T-helper 1 cell treated with Interleukin-12 subunit alpha and Interleukin-12 subunit beta and Interleukin-4 antibody, amounts not matched to agents 30 μg/mL and 1 μg/mL, for 36 hours (primary cell): ENCODE measurements at regions not wholly inside any gene's neighbourhood (a gene's known extent, or its start where the extent isn't known, plus 50 kb on each side); places are given as distances from the start of the nearest gene placed in this dataset.

ENCODE experiments used
- H3K27ac Mint-ChIP-seq: one replicate; pipeline ENCODE4 v1.8.0; 2021; ENCODE audit warnings: mild to moderate bottlenecking, mixed read lengths
- H3K27me3 Mint-ChIP-seq: one replicate; pipeline ENCODE4 v1.8.0; 2021; ENCODE audit warnings: low read depth, mixed read lengths
- H3K36me3 Mint-ChIP-seq: one replicate; pipeline ENCODE4 v1.8.0; 2021; ENCODE audit warnings: low read depth, mixed read lengths
- H3K4me1 Mint-ChIP-seq: one replicate; pipeline ENCODE4 v1.8.0; 2021; ENCODE audit warnings: low read depth, mixed read lengths
- H3K4me3 Mint-ChIP-seq: one replicate; pipeline ENCODE4 v1.8.0; 2021; ENCODE audit warnings: mild to moderate bottlenecking, moderate library complexity, mixed read lengths
- H3K9me3 Mint-ChIP-seq: one replicate; pipeline ENCODE4 v1.8.0; 2021; ENCODE audit warnings: mixed read lengths

DNA sequence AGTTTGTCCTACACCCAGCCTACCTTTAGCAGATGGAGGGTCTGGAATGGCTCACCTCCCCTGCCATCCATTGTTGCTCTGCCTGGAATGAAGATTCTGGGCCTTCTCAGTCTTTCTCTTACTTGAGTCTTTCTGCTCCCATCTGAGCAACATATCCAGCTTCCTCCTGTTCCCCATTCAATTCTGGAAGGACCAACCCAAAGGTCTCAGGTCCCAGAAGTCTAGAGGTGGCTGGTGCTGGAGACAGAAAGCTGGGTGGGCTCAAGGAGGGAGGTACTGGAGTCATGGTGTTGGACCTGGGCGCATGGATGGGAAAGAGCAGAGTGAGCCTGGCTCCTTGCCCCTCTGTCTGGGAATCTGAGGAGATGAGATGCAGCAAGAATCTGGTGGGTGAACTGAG lies 93.5 kb upstream of the SIX3 start:
- H3K36me3 Mint-ChIP-seq: peaks cover 3% of the 10 kb centered on the region
- H3K27me3 Mint-ChIP-seq: peaks cover 19% of the 10 kb centered on the region
- no peaks in the 10 kb centered on the region for H3K4me1 Mint-ChIP-seq
- no peak overlapping the region for H3K27ac Mint-ChIP-seq
- H3K4me3 Mint-ChIP-seq: no peak overlapping the region
- H3K9me3 Mint-ChIP-seq: no peaks in the 10 kb centered on the region

DNA sequence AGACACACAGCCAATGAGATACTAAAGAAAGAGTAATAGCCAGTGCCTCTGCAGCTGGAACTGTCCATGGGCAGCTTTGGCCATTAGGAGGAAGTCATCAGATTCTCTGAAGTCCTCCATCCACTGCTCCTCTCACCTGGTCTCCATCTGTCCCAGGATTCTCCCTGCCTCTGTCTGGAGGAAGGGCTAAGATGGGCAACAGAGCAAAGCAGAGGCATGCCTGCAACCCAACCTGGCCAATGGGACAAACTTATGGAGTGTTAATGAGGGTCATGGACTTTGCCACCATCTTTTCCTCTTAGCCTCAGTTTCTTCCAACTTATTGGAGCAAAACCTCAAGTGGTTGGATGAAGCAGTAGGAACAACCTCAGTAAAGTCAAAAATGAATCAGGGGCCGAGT lies 91.5 kb upstream of the SIX3 start:
- Mint-ChIP-seq H3K27me3 (peaks cover 19% of the 10 kb centered on the region), H3K4me3 (no peak overlapping the region), H3K9me3 (no peaks in the 10 kb centered on the region), H3K36me3 (no peaks in the 10 kb centered on the region), H3K27ac (no peak overlapping the region), H3K4me1 (no peaks in the 10 kb centered on the region)

DNA sequence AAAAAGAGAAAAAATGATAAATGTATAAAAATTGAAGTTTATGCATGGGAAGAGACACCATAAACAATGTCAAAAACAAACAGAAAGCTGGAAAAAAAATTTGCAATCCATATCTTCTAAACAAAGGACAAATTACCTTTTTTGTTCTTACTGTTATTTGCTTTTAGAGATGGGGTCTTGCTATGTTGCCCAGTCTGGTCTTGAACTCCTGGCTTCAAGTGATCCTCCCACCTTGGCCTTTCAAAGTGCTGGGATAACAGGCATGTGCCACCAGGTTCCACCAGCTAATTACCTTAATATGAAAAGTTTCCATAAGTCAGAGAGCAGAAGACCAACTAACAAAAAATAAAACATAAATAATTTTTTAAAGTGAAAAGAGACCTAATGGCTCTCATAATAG lies 90.0 kb upstream of the SIX3 start:
- no peaks in the 10 kb centered on the region for H3K9me3 Mint-ChIP-seq
- peaks cover 22% of the 10 kb centered on the region for H3K27me3 Mint-ChIP-seq
- H3K36me3 Mint-ChIP-seq: no peaks in the 10 kb centered on the region

DNA sequence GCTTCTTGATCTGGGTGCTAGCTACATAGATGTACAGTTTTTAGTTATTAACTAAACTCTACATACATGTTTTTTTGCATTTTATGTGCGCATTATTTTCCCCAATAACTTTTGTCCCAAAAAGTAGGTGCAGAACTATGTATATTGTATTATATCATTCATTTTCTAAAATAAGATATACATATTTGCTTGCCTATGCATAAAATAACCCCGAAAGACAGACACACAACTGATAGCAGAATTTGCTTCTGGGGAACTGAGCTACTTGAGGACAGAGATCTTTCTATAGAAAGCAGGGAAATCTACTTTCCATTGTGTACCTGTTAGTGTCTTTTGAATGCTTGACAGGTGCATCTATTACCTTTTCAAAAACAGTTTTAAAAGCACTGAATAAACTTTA lies 88.9 kb upstream of the SIX3 start:
- no peak overlapping the region for H3K27ac Mint-ChIP-seq
- H3K27me3 Mint-ChIP-seq: peaks cover 26% of the 10 kb centered on the region
- no peaks in the 10 kb centered on the region for H3K9me3 Mint-ChIP-seq
- H3K4me3 Mint-ChIP-seq: no peak overlapping the region
- no peaks in the 10 kb centered on the region for H3K36me3 Mint-ChIP-seq
- H3K4me1 Mint-ChIP-seq: no peaks in the 10 kb centered on the region

More for the DNA sequence above, 90.0 kb upstream of the SIX3 start:
- H3K4me1 Mint-ChIP-seq: no peaks in the 10 kb centered on the region
- no peak overlapping the region for H3K27ac Mint-ChIP-seq
- no peak overlapping the region for H3K4me3 Mint-ChIP-seq

DNA sequence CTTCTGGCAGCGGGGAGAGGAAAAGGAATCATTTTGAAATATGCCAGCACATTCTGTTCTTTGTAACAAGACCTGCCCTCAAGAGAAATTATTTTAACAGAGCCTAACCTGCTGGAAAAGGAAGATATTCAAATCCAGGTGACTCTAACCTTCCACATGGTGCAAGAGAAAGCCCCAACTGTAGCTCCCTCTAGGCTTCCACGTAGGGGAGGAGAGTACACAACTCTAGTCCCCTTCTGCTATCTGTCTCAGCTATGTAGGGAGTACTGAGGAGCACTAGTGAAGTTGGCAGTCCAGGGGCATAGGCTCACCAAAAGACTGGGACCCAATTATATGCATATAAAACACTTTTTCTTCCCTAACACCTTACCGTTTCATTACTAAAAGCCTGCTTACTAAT lies 82.2 kb upstream of the SIX3 start:
- Mint-ChIP-seq H3K36me3 (no peaks in the 10 kb centered on the region), H3K4me1 (no peaks in the 10 kb centered on the region), H3K27ac (no peak overlapping the region), H3K27me3 (peaks cover 31% of the 10 kb centered on the region), H3K4me3 (no peak overlapping the region), H3K9me3 (peaks cover 3% of the 10 kb centered on the region)

DNA sequence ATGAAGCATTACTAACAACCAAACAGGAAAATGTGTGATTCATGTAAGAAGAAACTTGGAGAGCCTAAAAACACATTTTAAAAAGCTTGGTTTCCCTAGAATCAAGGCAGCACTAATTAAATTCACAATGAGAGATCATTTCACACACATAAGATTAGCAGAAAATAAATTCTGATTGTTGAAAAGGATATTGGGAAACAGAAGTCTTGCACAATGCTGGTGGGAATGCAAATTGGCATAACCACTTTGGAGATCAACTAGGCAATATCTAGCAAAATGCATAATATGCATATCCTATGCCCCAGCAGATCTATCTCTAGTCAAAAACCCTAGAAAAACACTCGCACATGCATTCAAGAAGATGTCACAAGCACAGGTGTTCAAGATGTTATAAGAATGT lies 75.3 kb upstream of the SIX3 start:
- Mint-ChIP-seq H3K27ac (no peak overlapping the region), H3K9me3 (no peaks in the 10 kb centered on the region), H3K4me1 (no peaks in the 10 kb centered on the region), H3K27me3 (peaks cover 14% of the 10 kb centered on the region), H3K4me3 (no peak overlapping the region), H3K36me3 (no peaks in the 10 kb centered on the region)

DNA sequence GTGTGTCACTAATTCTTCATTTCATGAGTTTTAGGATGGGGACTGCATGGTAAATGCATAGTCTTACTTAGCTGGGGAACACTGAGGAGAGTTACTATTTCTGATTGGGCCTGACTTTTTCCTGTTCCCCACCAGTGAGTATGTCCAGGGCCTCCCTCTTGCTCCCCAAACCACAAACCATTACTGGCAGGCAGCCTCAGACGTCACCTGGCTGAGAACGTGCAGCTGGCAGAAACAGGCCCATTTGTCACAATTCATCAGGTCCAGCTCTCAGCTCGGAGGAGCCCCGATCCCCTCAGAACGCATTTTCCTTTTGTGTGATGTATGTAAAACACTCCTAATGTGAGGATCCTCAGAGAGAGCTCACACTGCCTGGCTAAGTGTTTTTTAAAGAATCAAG lies 71.7 kb upstream of the SIX3 start:
- no peak overlapping the region for H3K4me3 Mint-ChIP-seq
- no peaks in the 10 kb centered on the region for H3K9me3 Mint-ChIP-seq
- peaks cover 15% of the 10 kb centered on the region for H3K27me3 Mint-ChIP-seq
- H3K4me1 Mint-ChIP-seq: no peaks in the 10 kb centered on the region
- H3K27ac Mint-ChIP-seq: no peak overlapping the region
- H3K36me3 Mint-ChIP-seq: no peaks in the 10 kb centered on the region

DNA sequence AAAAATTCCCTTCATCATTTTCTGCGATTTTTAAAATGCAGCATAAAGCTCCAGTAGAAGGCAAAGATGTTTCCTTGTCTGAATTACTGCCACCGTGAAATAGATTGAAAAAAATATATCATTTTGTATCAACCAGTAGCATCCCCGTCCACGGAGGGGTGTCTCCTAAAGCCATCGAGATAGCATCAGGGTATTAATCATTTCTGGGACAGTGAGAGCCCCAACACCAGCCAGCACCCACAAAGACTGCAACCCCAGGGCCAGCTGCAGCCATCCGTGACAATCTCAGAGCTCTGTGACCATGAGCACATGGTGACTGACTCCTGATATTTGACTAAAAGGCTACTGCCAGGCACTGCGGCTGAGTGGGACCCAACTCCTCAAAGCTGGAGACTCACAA lies 64.1 kb upstream of the SIX3 start:
- Mint-ChIP-seq H3K4me1 (no peaks in the 10 kb centered on the region), H3K9me3 (peaks cover 14% of the 10 kb centered on the region), H3K36me3 (no peaks in the 10 kb centered on the region), H3K27me3 (no peaks in the 10 kb centered on the region), H3K4me3 (no peak overlapping the region), H3K27ac (no peak overlapping the region)

DNA sequence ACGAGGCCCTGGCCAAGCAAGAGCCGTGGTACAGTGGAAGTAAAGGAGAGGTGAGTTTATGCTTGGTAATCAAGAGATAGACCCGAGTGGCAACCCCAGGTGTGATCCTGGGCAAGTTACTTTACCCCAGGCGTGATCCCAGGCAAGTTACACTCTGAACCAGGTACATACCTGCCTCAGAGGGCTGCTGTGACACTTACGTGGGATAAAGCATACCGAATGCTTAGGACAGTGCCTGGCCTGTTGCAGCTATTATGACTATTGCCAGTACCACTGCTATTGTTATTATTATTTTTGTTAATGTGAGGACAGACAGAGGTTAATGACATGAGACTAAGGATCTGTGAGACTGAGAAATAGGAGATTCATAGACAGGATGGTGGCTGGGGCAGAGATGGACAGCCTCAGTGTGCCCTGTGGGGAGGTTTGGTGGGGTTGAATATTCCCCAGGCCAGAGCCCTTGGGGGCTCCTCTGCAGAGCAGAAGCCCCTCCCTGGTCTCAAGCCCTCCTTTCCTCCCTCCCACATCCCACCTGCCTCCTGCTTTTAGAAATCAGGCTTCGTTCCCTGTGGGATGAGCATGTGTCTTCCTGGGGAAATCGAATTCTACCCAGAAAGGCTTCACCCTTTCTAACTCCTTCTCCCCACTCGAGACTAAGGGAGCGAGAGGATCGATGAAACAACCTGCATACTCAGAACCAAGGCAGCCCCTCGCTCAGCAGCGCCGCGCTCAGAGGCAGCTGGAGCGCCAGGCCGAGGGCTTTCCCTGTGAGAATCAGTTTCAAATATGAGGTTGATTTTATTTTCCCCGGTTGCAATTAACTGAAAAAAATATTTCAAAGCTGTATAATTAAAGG lies 62.0 kb upstream of the SIX3 start:
- peaks cover 7% of the 10 kb centered on the region for H3K27me3 Mint-ChIP-seq
- H3K36me3 Mint-ChIP-seq: no peaks in the 10 kb centered on the region

DNA sequence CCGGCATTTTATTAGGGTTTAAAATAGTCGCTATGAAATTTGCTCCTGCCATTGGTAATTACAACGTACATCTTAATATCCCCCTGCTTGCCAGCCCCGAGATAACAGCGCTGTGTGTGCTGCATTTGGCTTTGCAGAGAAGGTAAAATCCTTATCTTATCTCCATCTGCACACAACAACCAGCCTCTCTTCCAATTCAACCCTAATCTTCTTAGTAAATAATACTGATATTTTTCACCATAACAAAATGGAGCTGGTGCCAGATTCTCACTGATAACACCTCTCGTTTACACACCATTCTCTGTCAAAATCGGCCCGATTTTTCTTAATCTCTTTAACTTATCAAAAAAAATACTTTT lies 61.4 kb upstream of the SIX3 start:
- H3K4me1 Mint-ChIP-seq: no peaks in the 10 kb centered on the region
- H3K27ac Mint-ChIP-seq: no peak overlapping the region
- no peaks in the 10 kb centered on the region for H3K36me3 Mint-ChIP-seq
- H3K27me3 Mint-ChIP-seq: peaks cover 8% of the 10 kb centered on the region
- no peak overlapping the region for H3K4me3 Mint-ChIP-seq
- H3K9me3 Mint-ChIP-seq: peaks cover 12% of the 10 kb centered on the region

More for the DNA sequence above, 62.0 kb upstream of the SIX3 start:
- Mint-ChIP-seq H3K27ac (no peak overlapping the region), H3K9me3 (peaks cover 14% of the 10 kb centered on the region), H3K4me3 (no peak overlapping the region), H3K4me1 (no peaks in the 10 kb centered on the region)

DNA sequence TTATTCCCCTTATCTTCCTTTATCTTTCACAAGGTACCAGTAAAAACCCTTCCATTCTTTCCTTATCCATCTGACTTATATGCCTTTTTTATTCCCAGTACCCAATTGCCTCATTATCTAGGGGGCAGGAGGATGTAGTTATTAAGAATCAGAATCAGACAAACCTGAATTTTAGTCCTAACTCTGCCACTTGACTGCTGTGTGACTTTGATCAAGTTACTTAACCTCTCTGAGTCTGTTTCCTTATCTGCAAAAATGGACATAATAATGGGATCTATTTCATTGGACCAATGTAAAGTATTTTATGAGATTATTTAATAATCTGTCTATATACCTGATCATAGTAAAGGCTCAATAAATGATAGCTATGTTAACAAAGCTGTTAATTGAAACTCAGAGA lies 59.6 kb upstream of the SIX3 start:
- H3K27ac Mint-ChIP-seq: no peak overlapping the region
- H3K9me3 Mint-ChIP-seq: no peaks in the 10 kb centered on the region
- H3K4me3 Mint-ChIP-seq: no peak overlapping the region

DNA sequence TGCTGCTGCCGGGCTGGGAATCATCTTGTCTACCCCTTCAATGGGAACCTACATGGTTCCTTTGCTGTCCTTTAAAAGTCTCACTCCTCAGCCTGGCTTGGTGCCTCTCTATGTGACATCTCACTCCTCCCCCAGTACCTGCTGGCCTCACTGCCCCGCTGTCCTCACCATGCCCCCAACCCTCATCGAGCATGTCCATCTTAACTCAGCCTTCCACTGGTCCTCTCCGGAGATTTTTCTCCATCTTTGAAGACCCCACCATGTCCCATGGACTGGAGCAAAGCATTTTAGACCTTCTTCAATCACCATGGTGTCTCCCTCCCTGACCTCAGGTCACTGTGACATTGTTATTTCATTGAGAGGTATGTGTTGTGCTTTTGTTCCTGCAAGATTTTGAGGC lies 58.1 kb upstream of the SIX3 start:
- H3K27ac Mint-ChIP-seq: no peak overlapping the region
- no peaks in the 10 kb centered on the region for H3K4me1 Mint-ChIP-seq
- H3K4me3 Mint-ChIP-seq: no peak overlapping the region
- H3K9me3 Mint-ChIP-seq: no peaks in the 10 kb centered on the region
- H3K27me3 Mint-ChIP-seq: peaks cover 8% of the 10 kb centered on the region
- no peaks in the 10 kb centered on the region for H3K36me3 Mint-ChIP-seq

More for the DNA sequence above, 59.6 kb upstream of the SIX3 start:
- no peaks in the 10 kb centered on the region for H3K36me3 Mint-ChIP-seq
- peaks cover 8% of the 10 kb centered on the region for H3K27me3 Mint-ChIP-seq
- no peaks in the 10 kb centered on the region for H3K4me1 Mint-ChIP-seq

DNA sequence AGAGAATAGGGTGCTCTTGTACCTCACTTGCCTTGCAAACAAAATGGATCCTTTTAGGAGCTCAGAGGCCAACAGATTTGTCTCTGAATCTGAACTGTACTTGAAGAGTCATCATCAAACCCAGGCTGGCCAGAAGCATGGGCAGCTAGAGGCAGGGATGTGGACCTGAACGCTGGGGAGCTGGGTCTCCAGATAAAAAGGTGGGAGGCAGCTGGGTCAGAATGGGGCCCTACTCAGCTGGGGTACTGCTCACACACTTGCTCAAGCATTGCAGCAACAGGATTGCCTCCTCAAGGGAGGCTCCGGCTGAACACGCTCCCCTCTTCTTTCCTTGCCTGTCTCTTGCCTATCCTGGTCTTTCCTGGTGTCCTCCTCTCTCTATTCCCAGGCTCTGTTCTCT lies 57.3 kb upstream of the SIX3 start:
- H3K9me3 Mint-ChIP-seq: no peaks in the 10 kb centered on the region
- peaks cover 8% of the 10 kb centered on the region for H3K27me3 Mint-ChIP-seq
- H3K4me1 Mint-ChIP-seq: no peaks in the 10 kb centered on the region
- no peak overlapping the region for H3K27ac Mint-ChIP-seq
- no peaks in the 10 kb centered on the region for H3K36me3 Mint-ChIP-seq
- no peak overlapping the region for H3K4me3 Mint-ChIP-seq

DNA sequence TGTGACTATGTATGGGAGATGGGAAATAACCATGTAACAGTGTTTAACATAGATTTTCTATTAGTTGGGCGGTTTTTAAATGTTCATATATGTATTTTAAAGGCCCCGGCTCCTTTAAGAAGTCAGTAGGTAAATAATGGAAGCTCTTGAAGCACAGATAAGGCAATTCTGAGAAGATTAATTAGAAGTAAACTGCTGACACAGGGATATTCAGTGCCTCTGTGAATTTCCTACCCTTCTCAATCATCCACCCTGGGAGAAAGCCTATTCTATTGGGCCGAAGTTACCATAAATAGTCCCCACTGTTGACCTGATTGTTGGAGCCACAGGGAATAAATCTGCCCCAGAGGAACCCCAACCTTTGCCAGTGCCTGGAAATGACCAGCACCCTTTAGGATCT lies 56.8 kb upstream of the SIX3 start:
- Mint-ChIP-seq H3K27ac (no peak overlapping the region), H3K36me3 (no peaks in the 10 kb centered on the region), H3K4me3 (no peak overlapping the region), H3K9me3 (no peaks in the 10 kb centered on the region), H3K27me3 (peaks cover 8% of the 10 kb centered on the region), H3K4me1 (no peaks in the 10 kb centered on the region)

DNA sequence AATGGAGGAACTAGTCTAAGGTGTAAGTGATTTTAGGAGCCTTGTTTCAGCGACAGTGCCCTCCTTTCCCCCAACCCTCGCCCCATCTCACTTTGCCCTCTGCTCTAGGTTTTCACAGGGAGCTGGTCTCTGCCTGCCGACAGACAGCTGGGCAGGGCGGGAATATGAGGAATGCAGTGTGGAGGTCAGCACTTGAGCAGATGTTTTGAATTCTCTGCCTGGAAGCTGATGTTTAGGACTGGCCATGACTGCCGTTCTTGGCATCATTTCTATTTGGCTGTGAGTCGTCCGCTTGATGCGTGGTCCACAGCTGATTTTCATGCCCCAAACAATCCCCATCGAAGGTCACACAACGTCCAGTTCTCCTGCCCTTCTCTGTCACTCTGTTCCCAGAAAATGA lies 55.1 kb upstream of the SIX3 start:
- Mint-ChIP-seq H3K36me3 (no peaks in the 10 kb centered on the region), H3K9me3 (no peaks in the 10 kb centered on the region)

DNA sequence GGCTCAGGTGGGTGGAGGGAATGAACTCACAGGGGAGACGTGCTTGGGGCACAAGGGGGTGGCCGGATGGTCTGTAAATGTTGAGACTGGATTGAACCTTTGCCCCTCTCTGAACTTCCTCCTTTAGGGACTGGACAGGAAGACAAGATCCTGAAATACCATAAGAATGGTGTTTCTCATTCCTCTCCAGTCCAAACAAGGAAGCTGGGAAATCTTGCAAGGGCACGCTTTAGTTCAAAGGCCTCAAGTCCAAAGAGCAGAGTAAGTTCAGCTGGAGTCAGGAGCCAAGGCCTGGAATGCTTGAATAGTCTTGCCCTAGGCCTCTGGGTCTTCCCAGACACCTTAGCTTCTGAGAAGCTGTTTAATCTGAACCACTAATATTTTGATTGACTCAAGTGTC lies 52.4 kb upstream of the SIX3 start:
- Mint-ChIP-seq H3K36me3 (no peaks in the 10 kb centered on the region), H3K4me3 (no peak overlapping the region), H3K27ac (no peak overlapping the region), H3K4me1 (no peaks in the 10 kb centered on the region), H3K9me3 (peaks cover 24% of the 10 kb centered on the region), H3K27me3 (peaks cover 7% of the 10 kb centered on the region)

More for the DNA sequence above, 55.1 kb upstream of the SIX3 start:
- Mint-ChIP-seq H3K27ac (no peak overlapping the region), H3K4me1 (no peaks in the 10 kb centered on the region), H3K27me3 (peaks cover 8% of the 10 kb centered on the region), H3K4me3 (no peak overlapping the region)
